A549 (cell line): ENCODE measurements at regions not wholly inside any gene's neighbourhood (a gene's known extent, or its start where the extent isn't known, plus 50 kb on each side); places are given as distances from the start of the nearest gene placed in this dataset.
"Not testable (repeated sequence)": the region's sequence is repeated elsewhere in the genome, so short reads cannot be mapped to it uniquely, and the experiment has no call there.

Experiments
- ATAC-seq, 2 experiments: fragments of 200-7000 bp in 1 of 2; fragments of >200 bp in 1 of 2; cut with Nextera tagmentation in 1 of 2; cut with Tn5 transposase in 1 of 2; 3 replicates each; pipeline versions ENCODE4 v1.8.0 to v1.9.1; 2018 to 2020; ENCODE audit warnings: mild to moderate bottlenecking in 1 of 2, moderate library complexity in 1 of 2
- CTCF ChIA-PET: fragments of 300-600 bp; sonication (Branson Sonifier 250); formaldehyde crosslinking; extraction: SDS; loops from one replicate; lab custom pipeline; 2021; ENCODE audit warnings: antibody characterized with exemption, inconsistent platforms; lab: Yijun Ruan, JAX
- POLR2A ChIA-PET: fragments of 350-600 bp; formaldehyde crosslinking; extraction: SDS; loops from one replicate; lab custom pipeline; 2021; ENCODE audit warnings: antibody characterized with exemption, inconsistent platforms; lab: Yijun Ruan, JAX
- DNase-seq, 2 experiments: peaks; one replicate each; pipeline versions ENCODE4 v3.0.0 to v3.0.0-alpha.2; 2011 to 2016; ENCODE audit warnings: low read depth in 1 of 2, low spot score in 1 of 2
- FAIRE-seq: peaks from 2 replicates; lab custom pipeline; 2011; peaks lifted over from hg19 to GRCh38; lab: Jason Lieb, UNC
- H3K27ac ChIP-seq, 2 experiments: fragments of >200 bp; sonication (Bioruptor Twin); formaldehyde crosslinking; 3 replicates each; pipeline ENCODE4 v1.5.1; 2016 to 2017
- H3K4me1 ChIP-seq: fragments of >200 bp; sonication (Bioruptor Twin); formaldehyde crosslinking; 3 replicates; pipeline ENCODE4 v1.6.1; 2016
- H3K4me2 ChIP-seq: fragments of >200 bp; sonication (Bioruptor Twin); formaldehyde crosslinking; 3 replicates; pipeline ENCODE4 v1.6.1; 2016
- H3K4me3 ChIP-seq: fragments of >200 bp; sonication (Bioruptor Twin); formaldehyde crosslinking; 3 replicates; pipeline ENCODE4 v1.5.1; 2016
- H3K9me3 ChIP-seq: fragments of >200 bp; sonication (Bioruptor Twin); formaldehyde crosslinking; 3 replicates; pipeline ENCODE4 v1.6.1; 2016
- CBX2 ChIP-seq: fragments of 200-600 bp; sonication (generic); IDR thresholded peaks from 2 replicates; pipeline ENCODE4 v1.6.1; 2016; ENCODE audit warnings: low read depth, mild to moderate bottlenecking, borderline replicate concordance
- CBX8 ChIP-seq: fragments of 200-600 bp; sonication (generic); IDR thresholded peaks from 2 replicates; pipeline ENCODE4 v1.6.1; 2016
- CEBPB ChIP-seq, 2 experiments: fragments of >200 bp in 1 of 2; sonication (Bioruptor Twin) in 1 of 2; formaldehyde crosslinking in 1 of 2; IDR thresholded peaks; 2 replicates each; pipeline ENCODE4 v1.6.1; 2012 to 2016
- CHD2 ChIP-seq: fragments of 150-350 bp; IDR thresholded peaks from 2 replicates; pipeline ENCODE4 v1.6.1; 2014; ENCODE audit warnings: low read length; ENCODE audit not compliant: partially characterized antibody
- CHD4 ChIP-seq: fragments of 200-600 bp; sonication (generic); IDR thresholded peaks from 2 replicates; pipeline ENCODE4 v1.6.1; 2016; ENCODE audit warnings: antibody characterized with exemption, mild to moderate bottlenecking, borderline replicate concordance
- EHF ChIP-seq: fragments of 250-450 bp; sonication (Bioruptor Pico); IDR thresholded peaks from 2 replicates; pipeline ENCODE4 v1.5.0; 2020; ENCODE audit warnings: mild to moderate bottlenecking
- EP300 ChIP-seq, 2 experiments: fragments of >200 bp; sonication (Bioruptor Twin); formaldehyde crosslinking; IDR thresholded peaks; 2 replicates in 1 of 2; 3 replicates in 1 of 2; pipeline ENCODE4 v1.6.1; 2016 to 2017
- ESRRA ChIP-seq: fragments of 150-350 bp; IDR thresholded peaks from 2 replicates; pipeline ENCODE4 v1.6.1; 2014; ENCODE audit warnings: mild to moderate bottlenecking, low read length, borderline replicate concordance
- GATA3 ChIP-seq: IDR thresholded peaks from 2 replicates; pipeline ENCODE4 v1.6.1; 2012; ENCODE audit warnings: borderline replicate concordance
- HEYL ChIP-seq: fragments of 250-450 bp; sonication (Bioruptor Pico); IDR thresholded peaks from 2 replicates; pipeline ENCODE4 v1.8.0; 2021; ENCODE audit warnings: mild to moderate bottlenecking, moderate library complexity
- HOXB13 ChIP-seq: fragments of 250-450 bp; sonication (Bioruptor Pico); IDR thresholded peaks from 2 replicates; pipeline ENCODE4 v1.5.0; 2020; ENCODE audit warnings: low read depth, mild to moderate bottlenecking, moderate library complexity
- JUN ChIP-seq, 2 experiments: fragments of >200 bp; sonication (Bioruptor Twin); formaldehyde crosslinking; IDR thresholded peaks; 2 replicates in 1 of 2; 3 replicates in 1 of 2; pipeline ENCODE4 v1.6.1; 2016 to 2017
- JUNB ChIP-seq: fragments of >200 bp; sonication (Bioruptor Twin); formaldehyde crosslinking; IDR thresholded peaks from 2 replicates; pipeline ENCODE4 v1.6.1; 2016
- KDM5A ChIP-seq: fragments of 200-600 bp; sonication (generic); IDR thresholded peaks from 2 replicates; pipeline ENCODE4 v1.6.1; 2016; ENCODE audit warnings: antibody characterized with exemption, mild to moderate bottlenecking
- MAZ ChIP-seq: fragments of 150-350 bp; IDR thresholded peaks from 2 replicates; pipeline ENCODE4 v1.6.1; 2014; ENCODE audit warnings: antibody characterized with exemption, low read depth, low read length, borderline replicate concordance
- RAD21 ChIP-seq, 2 experiments: fragments of >200 bp in 1 of 2; sonication (Bioruptor Twin) in 1 of 2; formaldehyde crosslinking in 1 of 2; IDR thresholded peaks in 1 of 2; conservative IDR thresholded peaks in 1 of 2; 2 replicates in 1 of 2; 3 replicates in 1 of 2; pipeline ENCODE4 v1.6.1; 2012 to 2018; ENCODE audit warnings: inconsistent platforms in 1 of 2
- RFX5 ChIP-seq: fragments of 450-650 bp; IDR thresholded peaks from 2 replicates; pipeline ENCODE4 v1.7.1; 2014; ENCODE audit warnings: antibody characterized with exemption, mild to moderate bottlenecking, moderate library complexity
- TFCP2L1 ChIP-seq: fragments of 250-450 bp; sonication (Bioruptor Pico); IDR thresholded peaks from 2 replicates; pipeline ENCODE4 v1.5.0; 2021; ENCODE audit warnings: mild to moderate bottlenecking
- ZNF302 ChIP-seq: fragments of 250-450 bp; sonication (Bioruptor Pico); IDR thresholded peaks from 2 replicates; pipeline ENCODE4 v1.9.0; 2021; ENCODE audit warnings: inconsistent platforms, mild to moderate bottlenecking, moderate library complexity
- ZSCAN20 ChIP-seq: fragments of 250-450 bp; sonication (Bioruptor Pico); IDR thresholded peaks from 2 replicates; pipeline ENCODE4 v1.8.0; 2022; ENCODE audit warnings: mild to moderate bottlenecking, moderate library complexity
- WGBS: methylation state at CpG from one replicate; pipeline ENCODE4 v1.1.6; 2017; ENCODE audit errors: missing lambda C conversion rate; 5-methylcytosine and 5-hydroxymethylcytosine counted together
- TF ChIP-seq, protein P1 (sequence below): fragments of >200 bp; sonication (Bioruptor Twin); formaldehyde crosslinking; IDR thresholded peaks from 3 replicates; pipeline ENCODE4 v1.5.1; 2016
- TF ChIP-seq, protein P2 (sequence below): fragments of 450-650 bp; IDR thresholded peaks from 2 replicates; pipeline ENCODE4 v1.6.1; 2014; ENCODE audit warnings: antibody characterized with exemption

DNA sequence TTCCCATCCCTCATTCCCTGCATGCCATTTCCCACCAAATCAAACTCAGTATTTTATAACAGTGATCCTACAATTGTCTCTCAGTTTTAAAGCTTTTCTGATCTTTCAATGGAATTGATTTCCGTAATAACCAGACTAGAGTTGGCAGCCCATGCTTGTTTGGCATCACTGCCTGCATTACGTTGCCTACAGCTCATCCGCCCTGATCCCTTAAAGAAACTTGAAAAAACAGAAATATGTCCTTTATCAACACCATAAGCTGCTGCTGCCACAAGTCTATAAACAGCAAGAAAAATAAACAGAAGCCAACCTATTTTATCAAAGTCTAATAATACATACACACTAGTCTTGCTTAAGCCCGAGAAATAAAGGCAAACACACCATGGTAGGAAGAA, 331.0 kb downstream of the METTL4 start:
- WGBS, result 71% methylated on average over 4 of the region's 4 CpGs
- Histone ChIP-seq H3K4me2 (0 out of 3 replicates have a peak overlapping the region, but pooled peaks have one; percentile 2), H3K27ac (no peak overlapping the region), H3K4me3 (no peak overlapping the region), H3K9me3 (no peaks in the 10 kb centered on the region), H3K4me1 (no peaks in the 10 kb centered on the region)
- no peak for FAIRE-seq
- ATAC-seq, result no peak
- POLR2A ChIA-PET, result no interaction called here
- no peak for DNase-seq
- CTCF ChIA-PET, result interaction anchor here (1.0 to 1.8 kb wide), 2 partner anchors 136 to 301 kb away, joined by 3 to 4 read pairs; no protein-coding TSS in a partner anchor
- TF ChIP-seq CBX2, result no peak
- no peak for TF ChIP-seq CHD2
- TF ChIP-seq RAD21 (conservative IDR thresholded peaks at IDR 0.05 in 1 of 2, IDR thresholded peaks at IDR 0.05 in 1 of 2), result no peak
- TF ChIP-seq, protein P1, sequence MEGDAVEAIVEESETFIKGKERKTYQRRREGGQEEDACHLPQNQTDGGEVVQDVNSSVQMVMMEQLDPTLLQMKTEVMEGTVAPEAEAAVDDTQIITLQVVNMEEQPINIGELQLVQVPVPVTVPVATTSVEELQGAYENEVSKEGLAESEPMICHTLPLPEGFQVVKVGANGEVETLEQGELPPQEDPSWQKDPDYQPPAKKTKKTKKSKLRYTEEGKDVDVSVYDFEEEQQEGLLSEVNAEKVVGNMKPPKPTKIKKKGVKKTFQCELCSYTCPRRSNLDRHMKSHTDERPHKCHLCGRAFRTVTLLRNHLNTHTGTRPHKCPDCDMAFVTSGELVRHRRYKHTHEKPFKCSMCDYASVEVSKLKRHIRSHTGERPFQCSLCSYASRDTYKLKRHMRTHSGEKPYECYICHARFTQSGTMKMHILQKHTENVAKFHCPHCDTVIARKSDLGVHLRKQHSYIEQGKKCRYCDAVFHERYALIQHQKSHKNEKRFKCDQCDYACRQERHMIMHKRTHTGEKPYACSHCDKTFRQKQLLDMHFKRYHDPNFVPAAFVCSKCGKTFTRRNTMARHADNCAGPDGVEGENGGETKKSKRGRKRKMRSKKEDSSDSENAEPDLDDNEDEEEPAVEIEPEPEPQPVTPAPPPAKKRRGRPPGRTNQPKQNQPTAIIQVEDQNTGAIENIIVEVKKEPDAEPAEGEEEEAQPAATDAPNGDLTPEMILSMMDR, result no peak
- no peak for TF ChIP-seq HEYL
- TF ChIP-seq HOXB13 (CRISPR knock-in tag), result no peak

DNA sequence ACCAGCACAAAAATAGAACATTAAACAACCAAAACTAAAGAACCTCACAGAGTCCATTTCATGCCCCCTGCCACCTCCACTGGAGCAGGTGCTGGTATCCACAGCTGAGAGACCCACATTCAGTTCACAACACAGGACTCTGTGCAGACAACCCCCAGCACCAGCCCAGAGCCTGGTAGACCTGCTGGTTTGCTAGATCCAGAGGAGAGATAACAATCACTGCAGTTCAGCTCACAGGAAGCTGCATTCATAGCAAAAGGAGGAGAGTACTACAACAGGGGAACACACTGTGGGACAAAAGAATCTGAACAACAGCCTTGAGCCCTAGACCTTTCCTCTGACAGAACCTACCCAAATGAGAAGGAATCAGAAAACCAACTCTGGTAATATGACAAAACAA, 326.7 kb downstream of the METTL4 start:
- FAIRE-seq, result no peak
- ATAC-seq, result no peak
- H3K4me1 ChIP-seq, result no peaks in the 10 kb centered on the region
- no peak for DNase-seq
- H3K4me3 ChIP-seq, result no peak overlapping the region
- H3K9me3 ChIP-seq, result no peaks in the 10 kb centered on the region
- POLR2A ChIA-PET, result no interaction called here
- TF ChIP-seq ZSCAN20 (CRISPR knock-in tag) (no peak), CBX8 (no peak), JUN (IDR thresholded peaks at IDR 0.05) (no peak), ESRRA (no peak), MAZ (no peak), ZNF302 (CRISPR knock-in tag) (no peak), EHF (CRISPR knock-in tag) (no peak), KDM5A (no peak), CHD4 (no peak), CHD2 (no peak), TFCP2L1 (CRISPR knock-in tag) (no peak), CEBPB (IDR thresholded peaks at IDR 0.05) (no peak), EP300 (IDR thresholded peaks at IDR 0.05) (no peak), JUNB (no peak), RAD21 (conservative IDR thresholded peaks at IDR 0.05 in 1 of 2, IDR thresholded peaks at IDR 0.05 in 1 of 2) (no peak), RFX5 (no peak), GATA3 (no peak)
- TF ChIP-seq, protein P2, sequence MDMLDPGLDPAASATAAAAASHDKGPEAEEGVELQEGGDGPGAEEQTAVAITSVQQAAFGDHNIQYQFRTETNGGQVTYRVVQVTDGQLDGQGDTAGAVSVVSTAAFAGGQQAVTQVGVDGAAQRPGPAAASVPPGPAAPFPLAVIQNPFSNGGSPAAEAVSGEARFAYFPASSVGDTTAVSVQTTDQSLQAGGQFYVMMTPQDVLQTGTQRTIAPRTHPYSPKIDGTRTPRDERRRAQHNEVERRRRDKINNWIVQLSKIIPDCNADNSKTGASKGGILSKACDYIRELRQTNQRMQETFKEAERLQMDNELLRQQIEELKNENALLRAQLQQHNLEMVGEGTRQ, result no peak
- CTCF ChIA-PET, result no interaction called here
- H3K27ac ChIP-seq, result no peak overlapping the region
- no peak overlapping the region for H3K4me2 ChIP-seq

DNA sequence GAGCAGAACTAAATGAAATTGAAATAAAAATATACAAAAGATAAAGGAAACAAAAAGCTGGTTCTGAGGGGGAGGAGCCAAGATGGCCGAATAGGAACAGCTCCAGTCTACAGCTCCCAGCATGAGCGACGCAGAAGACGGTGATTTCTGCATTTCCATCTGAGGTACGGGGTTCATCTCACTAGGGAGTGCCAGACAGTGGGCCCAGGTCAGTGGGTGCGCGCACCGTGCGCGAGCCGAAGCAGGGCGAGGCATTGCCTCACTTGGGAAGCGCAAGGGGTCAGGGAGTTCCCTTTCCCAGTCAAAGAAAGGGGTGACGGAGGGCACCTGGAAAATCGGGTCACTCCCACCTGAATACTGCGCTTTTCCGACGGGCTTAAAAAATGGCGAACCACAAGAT, 324.2 kb downstream of the METTL4 start:
- POLR2A ChIA-PET, result interaction anchor here (0.6 kb wide), 1 partner anchor 142 kb away, joined by 3 read pairs; no protein-coding TSS in a partner anchor
- H3K4me3 ChIP-seq, DNase-seq, H3K27ac ChIP-seq, FAIRE-seq, H3K9me3 ChIP-seq, ATAC-seq, CTCF ChIA-PET, H3K4me2 ChIP-seq, H3K4me1 ChIP-seq: not testable (repeated sequence)
- 87% methylated on average over 19 of the region's 19 CpGs for whole genome bisulfite sequencing
